GM12872 (cell line): ENCODE measurements at regions not wholly inside any gene's neighbourhood (a gene's known extent, or its start where the extent isn't known, plus 50 kb on each side); places are given as distances from the start of the nearest gene placed in this dataset.

Experiments used
- CTCF ChIP-seq: IDR thresholded peaks from 3 replicates; pipeline ENCODE4 v1.5.1; 2011; ENCODE audit warnings: low read depth, mild to moderate bottlenecking, low read length, moderate library complexity; ENCODE audit not compliant: insufficient read depth

- TF ChIP-seq CTCF: no peak
Measured at GRCh38 chr2:234865586-234865985, 86.2 kb upstream of the SH3BP4 start.

DNA sequence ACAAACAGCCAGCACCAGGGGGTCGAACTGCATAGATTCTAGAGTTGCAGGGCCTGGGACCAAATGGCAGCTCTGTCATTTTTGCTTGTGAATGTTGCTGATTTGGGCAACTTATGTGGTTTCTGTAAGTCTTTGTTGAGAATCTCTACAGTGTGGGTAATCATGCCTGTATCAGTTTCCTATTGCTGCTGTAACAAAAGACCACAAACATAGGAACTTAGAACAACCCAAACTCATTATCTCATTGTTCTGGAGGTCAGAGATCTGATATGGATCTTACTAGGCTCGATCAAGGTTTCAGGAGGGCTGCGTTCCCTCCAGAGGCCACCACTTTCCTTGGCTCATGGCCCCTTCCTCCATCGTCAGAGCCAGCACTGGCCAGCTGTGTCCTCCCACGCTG lies 86.8 kb upstream of the SH3BP4 start:
- TF ChIP-seq CTCF: no peak

DNA sequence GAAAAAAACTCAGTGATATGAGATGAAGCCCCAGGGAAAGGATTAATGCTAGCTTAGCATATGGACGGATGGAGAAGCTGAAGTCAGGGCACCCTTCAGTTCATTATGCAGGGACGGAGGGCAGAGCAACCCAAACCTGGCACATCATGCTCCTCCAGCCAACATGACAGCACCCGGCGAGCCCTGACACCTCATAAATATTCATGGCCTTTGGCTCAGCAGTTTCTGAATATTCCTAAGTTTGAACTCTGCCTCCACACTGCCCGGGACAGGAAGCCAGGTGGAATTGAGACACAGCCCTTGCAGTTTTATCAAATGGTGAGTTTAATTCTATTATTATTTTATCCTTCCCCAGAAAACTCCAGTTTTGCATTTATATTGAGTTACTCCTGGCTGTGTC lies 87.3 kb upstream of the SH3BP4 start:
- TF ChIP-seq CTCF: no peak

DNA sequence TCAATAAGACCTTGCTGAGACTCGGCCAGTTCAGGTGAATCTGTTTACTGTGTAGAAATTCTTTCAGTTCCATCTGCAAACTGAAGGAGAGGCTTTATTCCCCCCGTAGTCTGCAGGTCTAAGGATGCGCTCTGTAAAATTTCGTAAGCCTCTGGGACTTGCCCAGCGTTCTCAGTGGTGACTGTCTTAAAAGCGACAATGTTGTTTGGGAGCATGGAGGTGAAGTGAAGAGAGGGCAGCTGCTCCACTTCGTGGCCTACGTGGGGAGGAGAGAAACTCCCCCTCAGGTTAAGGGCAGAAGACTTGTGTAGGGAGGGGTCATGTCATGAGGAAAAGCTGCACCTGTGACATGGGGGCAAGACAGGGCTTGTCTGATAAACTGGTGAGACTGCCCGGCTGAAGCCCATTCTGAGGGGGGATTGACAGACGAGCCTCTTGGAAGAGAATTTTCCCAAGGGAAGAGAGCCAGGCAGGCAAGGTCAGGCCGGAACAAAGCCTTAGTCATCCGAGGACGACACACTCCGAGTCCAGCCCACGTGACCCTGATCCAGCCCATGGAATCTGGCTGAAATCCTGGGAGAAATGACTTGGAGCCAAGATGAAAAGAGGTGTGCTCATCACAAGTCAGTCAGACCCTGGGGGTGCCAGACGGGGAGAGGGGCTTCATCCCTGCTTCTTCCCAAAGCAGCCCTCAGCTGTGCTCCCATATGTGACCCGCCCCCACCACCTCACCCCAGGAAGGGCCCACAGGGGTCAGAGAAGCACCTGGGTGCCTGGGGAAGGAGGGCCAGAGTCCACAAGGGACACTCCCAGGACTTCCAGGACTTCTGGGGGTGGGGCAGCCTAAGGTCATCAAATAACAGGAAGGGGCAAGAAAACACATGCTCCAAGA lies 88.5 kb upstream of the SH3BP4 start:
- TF ChIP-seq CTCF: no peak

- TF ChIP-seq CTCF: no peak
Measured at GRCh38 chr2:234861841-234862735, 89.7 kb upstream of the SH3BP4 start.

GRCh38 chr2:234858790-234859329 lies 93.0 kb upstream of the SH3BP4 start:
- TF ChIP-seq CTCF: no peak

DNA sequence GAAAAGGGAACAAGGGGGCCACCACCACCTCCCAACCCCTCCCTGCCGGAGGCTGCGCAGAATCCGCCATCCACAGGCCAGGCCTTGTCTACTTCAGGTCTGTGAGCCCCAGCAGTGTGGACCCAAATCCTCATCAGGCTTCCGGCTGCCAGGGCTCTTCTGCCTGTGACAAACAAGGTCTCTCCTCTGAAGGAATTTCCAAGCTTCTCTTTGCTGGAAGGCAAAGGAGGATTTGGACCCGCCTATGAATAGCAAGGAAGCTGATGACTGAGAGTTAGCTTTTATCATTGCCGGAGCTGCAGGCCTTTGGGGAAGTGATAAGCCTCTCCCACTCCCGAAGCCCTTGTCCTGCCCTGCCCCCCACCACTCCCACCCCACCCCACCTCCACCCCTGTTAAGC lies 93.7 kb upstream of the SH3BP4 start:
- no peak for TF ChIP-seq CTCF
